Neural progenitor cell (in vitro differentiated cells): ENCODE measurements at regions not wholly inside any gene's neighbourhood (a gene's known extent, or its start where the extent isn't known, plus 50 kb on each side); places are given as distances from the start of the nearest gene placed in this dataset.

Experiments used
- DNase-seq: peaks from one replicate; pipeline ENCODE4 v3.0.0-alpha.2; 2016; ENCODE audit warnings: low spot score
- H2AFZ ChIP-seq: fragments of 200-600 bp; sonication (generic); replicated peaks from 2 replicates; pipeline ENCODE4 v1.6.1; 2016; ENCODE audit warnings: antibody characterized with exemption
- H3F3A ChIP-seq: fragments of 200-600 bp; sonication (generic); 2 replicates; pipeline ENCODE4 v1.6.1; 2016; ENCODE audit warnings: antibody characterized with exemption, low read depth
- H3K27ac ChIP-seq: fragments of 200-600 bp; sonication (generic); 2 replicates; pipeline ENCODE4 v1.5.1; 2016; ENCODE audit warnings: mild to moderate bottlenecking
- H3K27me3 ChIP-seq: fragments of 200-600 bp; sonication (generic); 2 replicates; pipeline ENCODE4 v1.6.1; 2016; ENCODE audit warnings: mild to moderate bottlenecking, moderate library complexity
- H3K36me3 ChIP-seq: fragments of 200-600 bp; sonication (generic); 2 replicates; pipeline ENCODE4 v1.5.1; 2016
- H3K4me1 ChIP-seq: fragments of 200-600 bp; sonication (generic); 2 replicates; pipeline ENCODE4 v1.6.1; 2016; ENCODE audit warnings: mixed run types
- H3K4me2 ChIP-seq: fragments of 200-600 bp; sonication (generic); 2 replicates; pipeline ENCODE4 v1.6.1; 2016
- H3K4me3 ChIP-seq: fragments of 200-600 bp; sonication (generic); 2 replicates; pipeline ENCODE4 v1.5.1; 2016
- H3K79me2 ChIP-seq: fragments of 200-600 bp; sonication (generic); 2 replicates; pipeline ENCODE4 v1.6.1; 2016; ENCODE audit warnings: low read depth
- H3K9ac ChIP-seq: fragments of 200-600 bp; sonication (generic); 2 replicates; pipeline ENCODE4 v1.6.1; 2016
- H3K9me3 ChIP-seq: fragments of 200-600 bp; sonication (generic); 2 replicates; pipeline ENCODE4 v1.5.1; 2016; ENCODE audit warnings: low read depth
- H4K20me1 ChIP-seq: fragments of 200-600 bp; sonication (generic); 2 replicates; pipeline ENCODE4 v1.6.1; 2016; ENCODE audit warnings: low read depth
- H3K27ac Mint-ChIP-seq: 3 replicates; pipeline ENCODE4 v1.8.0; 2021; ENCODE audit warnings: mixed read lengths
- H3K27me3 Mint-ChIP-seq: 2 replicates; pipeline ENCODE4 v1.8.0; 2022; ENCODE audit warnings: low read depth, mild to moderate bottlenecking, inconsistent platforms, moderate library complexity, mixed read lengths; ENCODE audit not compliant: insufficient read depth
- H3K36me3 Mint-ChIP-seq: 3 replicates; pipeline ENCODE4 v1.8.0; 2021; ENCODE audit warnings: mixed read lengths
- H3K4me1 Mint-ChIP-seq: 3 replicates; pipeline ENCODE4 v1.8.0; 2021; ENCODE audit warnings: mixed read lengths
- H3K4me3 Mint-ChIP-seq: 3 replicates; pipeline ENCODE4 v1.8.0; 2021; ENCODE audit warnings: mild to moderate bottlenecking, moderate library complexity, mixed read lengths
- H3K9me3 Mint-ChIP-seq: 3 replicates; pipeline ENCODE4 v1.8.0; 2020; ENCODE audit warnings: mixed read lengths
- CTCF ChIP-seq: fragments of 200-600 bp; sonication (generic); IDR thresholded peaks from 2 replicates; pipeline ENCODE4 v1.5.1; 2017; ENCODE audit warnings: antibody characterized with exemption, mild to moderate bottlenecking
- EZH2 ChIP-seq: fragments of 200-600 bp; sonication (generic); IDR thresholded peaks from 2 replicates; pipeline ENCODE4 v1.6.1; 2017; ENCODE audit warnings: antibody characterized with exemption, mild to moderate bottlenecking, moderate library complexity
- EZH2phosphoT487 ChIP-seq: fragments of 200-600 bp; sonication (generic); IDR thresholded peaks from 2 replicates; pipeline ENCODE4 v1.6.1; 2017; ENCODE audit warnings: antibody characterized with exemption

DNA sequence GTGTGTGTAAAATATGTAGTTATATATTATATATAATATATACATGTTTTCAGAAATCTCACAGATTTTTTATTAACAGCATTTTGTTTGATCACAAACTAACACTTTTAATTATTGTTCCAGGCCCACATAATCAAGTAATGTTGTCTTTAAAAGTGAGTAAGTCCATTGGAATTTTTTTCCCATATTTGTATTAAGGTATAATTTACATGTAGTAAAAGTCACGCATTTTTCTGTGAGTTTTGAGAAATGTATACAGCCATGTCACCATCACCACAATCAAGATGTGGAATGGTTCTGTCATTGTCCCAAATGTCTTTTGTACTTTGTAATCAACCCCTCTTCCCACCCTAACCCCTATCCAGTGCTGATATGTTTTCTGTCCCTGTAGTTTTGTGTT lies 120.0 kb upstream of the RFC3 start:
- Mint-ChIP-seq H3K9me3 (peaks cover 2% of the 10 kb centered on the region), H3K4me1 (peaks cover 6% of the 10 kb centered on the region), H3K27ac (no peak overlapping the region), H3K27me3 (no peaks in the 10 kb centered on the region), H3K36me3 (no peaks in the 10 kb centered on the region), H3K4me3 (no peak overlapping the region)
- no peak overlapping the region for H3K9ac ChIP-seq
- H3K4me1 ChIP-seq = no peaks in the 10 kb centered on the region
- no peaks in the 10 kb centered on the region for H3K79me2 ChIP-seq
- H4K20me1 ChIP-seq = no peaks in the 10 kb centered on the region
- TF ChIP-seq CTCF (no peak), EZH2phosphoT487 (no peak), EZH2 (no peak)
- no peaks in the 10 kb centered on the region for H3K9me3 ChIP-seq
- no peak overlapping the region for H3K27ac ChIP-seq
- no peak overlapping the region for H3K4me2 ChIP-seq
- no peak overlapping the region for H2AFZ ChIP-seq
- no peaks in the 10 kb centered on the region for H3F3A ChIP-seq
- no peak for DNase-seq
- H3K4me3 ChIP-seq = no peak overlapping the region
- H3K27me3 ChIP-seq = no peaks in the 10 kb centered on the region
- no peaks in the 10 kb centered on the region for H3K36me3 ChIP-seq

- Mint-ChIP-seq H3K27me3 (peaks cover 5% of the 10 kb centered on the region), H3K4me3 (no peak overlapping the region), H3K27ac (no peak overlapping the region), H3K36me3 (no peaks in the 10 kb centered on the region), H3K4me1 (no peaks in the 10 kb centered on the region), H3K9me3 (peaks cover 23% of the 10 kb centered on the region)
- TF ChIP-seq EZH2phosphoT487 (no peak), EZH2 (no peak), CTCF (no peak)
- Histone ChIP-seq H3K4me3 (no peak overlapping the region), H3K9me3 (no peaks in the 10 kb centered on the region), H3K9ac (no peak overlapping the region), H3K27ac (no peak overlapping the region), H3K79me2 (no peaks in the 10 kb centered on the region), H4K20me1 (no peaks in the 10 kb centered on the region), H3K4me1 (no peaks in the 10 kb centered on the region), H3K27me3 (no peaks in the 10 kb centered on the region), H3K4me2 (no peak overlapping the region), H2AFZ (no peak overlapping the region), H3F3A (no peaks in the 10 kb centered on the region), H3K36me3 (no peaks in the 10 kb centered on the region)
- DNase-seq = no peak
These were observed 110.5 kb upstream of the RFC3 start for GRCh38 chr13:33707449-33707848.

- Histone ChIP-seq H3K79me2 (no peaks in the 10 kb centered on the region), H3K27me3 (no peaks in the 10 kb centered on the region), H4K20me1 (no peaks in the 10 kb centered on the region), H3K9ac (no peak overlapping the region), H3K9me3 (no peaks in the 10 kb centered on the region), H2AFZ (peak overlapping the region; percentile 62), H3K4me3 (no peak overlapping the region), H3K36me3 (no peaks in the 10 kb centered on the region), H3K27ac (no peak overlapping the region), H3F3A (no peaks in the 10 kb centered on the region), H3K4me2 (no peak overlapping the region), H3K4me1 (no peaks in the 10 kb centered on the region)
- Mint-ChIP-seq H3K9me3 (peaks cover 12% of the 10 kb centered on the region), H3K4me3 (no peak overlapping the region), H3K27me3 (peaks cover 5% of the 10 kb centered on the region), H3K27ac (no peak overlapping the region), H3K4me1 (no peaks in the 10 kb centered on the region), H3K36me3 (no peaks in the 10 kb centered on the region)
- TF ChIP-seq CTCF (no peak), EZH2 (no peak)
- DNase-seq = peak; percentile 4
These were observed 107.0 kb upstream of the RFC3 start for GRCh38 chr13:33710924-33711323.

GRCh38 chr13:33711436-33711835 lies 106.5 kb upstream of the RFC3 start:
- Histone ChIP-seq H3K4me3 (no peak overlapping the region), H3K27ac (no peak overlapping the region), H4K20me1 (no peaks in the 10 kb centered on the region), H2AFZ (peak overlapping the region; percentile 62), H3K4me2 (no peak overlapping the region), H3K79me2 (no peaks in the 10 kb centered on the region), H3K9me3 (no peaks in the 10 kb centered on the region), H3F3A (no peaks in the 10 kb centered on the region), H3K4me1 (no peaks in the 10 kb centered on the region), H3K9ac (no peak overlapping the region), H3K36me3 (no peaks in the 10 kb centered on the region), H3K27me3 (no peaks in the 10 kb centered on the region)
- peaks cover 5% of the 10 kb centered on the region for H3K27me3 Mint-ChIP-seq
- H3K9me3 Mint-ChIP-seq = peaks cover 11% of the 10 kb centered on the region
- TF ChIP-seq EZH2 (no peak), CTCF (no peak), EZH2phosphoT487 (no peak)
- no peak overlapping the region for H3K27ac Mint-ChIP-seq
- no peak overlapping the region for H3K4me3 Mint-ChIP-seq
- no peaks in the 10 kb centered on the region for H3K36me3 Mint-ChIP-seq
- H3K4me1 Mint-ChIP-seq = no peaks in the 10 kb centered on the region
- no peak for DNase-seq
